Chondrocyte (in vitro differentiated cells): ENCODE measurements at regions not wholly inside any gene's neighbourhood (a gene's known extent, or its start where the extent isn't known, plus 50 kb on each side); places are given as distances from the start of the nearest gene placed in this dataset.

Experiments
- DNase-seq: peaks from one replicate; pipeline ENCODE4 v3.0.0; 2021; ENCODE audit warnings: mixed read lengths, low spot score
- H3K27ac Mint-ChIP-seq: one replicate; pipeline ENCODE4 v1.8.0; 2021; ENCODE audit warnings: mild to moderate bottlenecking, moderate library complexity, mixed read lengths; ENCODE audit not compliant: unreplicated experiment
- H3K27me3 Mint-ChIP-seq: 2 replicates; pipeline ENCODE4 v1.8.0; 2021; ENCODE audit warnings: low read depth, mixed read lengths
- H3K36me3 Mint-ChIP-seq: 2 replicates; pipeline ENCODE4 v1.8.0; 2021; ENCODE audit warnings: low read depth, mixed read lengths
- H3K4me1 Mint-ChIP-seq: 2 replicates; pipeline ENCODE4 v1.8.0; 2021; ENCODE audit warnings: low read depth, mild to moderate bottlenecking, mixed read lengths
- H3K4me3 Mint-ChIP-seq: one replicate; pipeline ENCODE4 v1.8.0; 2021; ENCODE audit warnings: mild to moderate bottlenecking, moderate library complexity, mixed read lengths; ENCODE audit not compliant: unreplicated experiment
- H3K9me3 Mint-ChIP-seq: 2 replicates; pipeline ENCODE4 v1.8.0; 2021; ENCODE audit warnings: low read depth, mixed read lengths
- CTCF ChIP-seq: fragments of 200-600 bp; sonication (generic); IDR thresholded peaks from 2 replicates; pipeline ENCODE4 v1.5.0; 2021; ENCODE audit warnings: antibody characterized with exemption, mild to moderate bottlenecking, moderate library complexity

- DNase-seq, result no peak
- no peaks in the 10 kb centered on the region for H3K36me3 Mint-ChIP-seq
- no peak overlapping the region for H3K4me3 Mint-ChIP-seq
- peak; percentile 42 for TF ChIP-seq CTCF
- peaks cover 29% of the 10 kb centered on the region for H3K4me1 Mint-ChIP-seq
- peaks cover 4% of the 10 kb centered on the region for H3K9me3 Mint-ChIP-seq
- no peak overlapping the region for H3K27ac Mint-ChIP-seq
- no peaks in the 10 kb centered on the region for H3K27me3 Mint-ChIP-seq
Measured at GRCh38 chr6:84549917-84550316, 214.5 kb downstream of the TBX18 start.

GRCh38 chr6:84547341-84547801, 217.0 kb downstream of the TBX18 start:
- TF ChIP-seq CTCF, result no peak
- no peak overlapping the region for H3K4me3 Mint-ChIP-seq
- peaks cover 22% of the 10 kb centered on the region for H3K9me3 Mint-ChIP-seq
- peaks cover 18% of the 10 kb centered on the region for H3K4me1 Mint-ChIP-seq
- no peaks in the 10 kb centered on the region for H3K27me3 Mint-ChIP-seq
- peaks cover 7% of the 10 kb centered on the region for H3K36me3 Mint-ChIP-seq
- DNase-seq, result no peak
- no peak overlapping the region for H3K27ac Mint-ChIP-seq

GRCh38 chr6:84546427-84546914, 217.9 kb downstream of the TBX18 start:
- Mint-ChIP-seq H3K4me3 (no peak overlapping the region), H3K36me3 (peaks cover 7% of the 10 kb centered on the region), H3K4me1 (peaks cover 18% of the 10 kb centered on the region), H3K27me3 (no peaks in the 10 kb centered on the region), H3K27ac (no peak overlapping the region), H3K9me3 (peaks cover 27% of the 10 kb centered on the region)
- no peak for DNase-seq
- no peak for TF ChIP-seq CTCF

GRCh38 chr6:84539122-84539856, 225.1 kb downstream of the TBX18 start:
- Mint-ChIP-seq H3K9me3 (peaks cover 27% of the 10 kb centered on the region), H3K4me3 (no peak overlapping the region), H3K27ac (no peak overlapping the region), H3K4me1 (no peaks in the 10 kb centered on the region), H3K36me3 (peaks cover 7% of the 10 kb centered on the region), H3K27me3 (no peaks in the 10 kb centered on the region)
- TF ChIP-seq CTCF, result no peak
- no peak for DNase-seq

- H3K4me1 Mint-ChIP-seq, result no peaks in the 10 kb centered on the region
- no peaks in the 10 kb centered on the region for H3K36me3 Mint-ChIP-seq
- peaks cover 10% of the 10 kb centered on the region for H3K9me3 Mint-ChIP-seq
- H3K27ac Mint-ChIP-seq, result no peak overlapping the region
- no peak for DNase-seq
- peak; percentile 34 for TF ChIP-seq CTCF
- no peak overlapping the region for H3K4me3 Mint-ChIP-seq
- H3K27me3 Mint-ChIP-seq, result no peaks in the 10 kb centered on the region
Measured at GRCh38 chr6:84536885-84537638, 227.3 kb downstream of the TBX18 start.
